Lung microvascular endothelial cell (primary cell): ENCODE measurements at regions not wholly inside any gene's neighbourhood (a gene's known extent, or its start where the extent isn't known, plus 50 kb on each side); places are given as distances from the start of the nearest gene placed in this dataset.

Experiments used
- DNase-seq, 2 donors: peaks; one replicate each; pipeline versions ENCODE4 v3.0.0 to v3.0.0-alpha.2; 2010; ENCODE audit warnings: low read depth in 2 of 2

- DNase-seq: no peak
These were observed 63.4 kb upstream of the SPTBN1 start for GRCh38 chr2:54392555-54393324.

- DNase-seq: peak in 1 of 2 donors; percentile 52
These were observed 61.7 kb upstream of the SPTBN1 start for GRCh38 chr2:54394392-54394791.

GRCh38 chr2:54396107-54396506 is 60.0 kb upstream of the SPTBN1 start:
- peak; percentile 92 to 97 for DNase-seq

GRCh38 chr2:54396798-54397197 is 59.3 kb upstream of the SPTBN1 start:
- no peak for DNase-seq

GRCh38 chr2:54397426-54397825 is 58.7 kb upstream of the SPTBN1 start:
- no peak for DNase-seq

GRCh38 chr2:54401554-54401953 is 54.6 kb upstream of the SPTBN1 start:
- DNase-seq: no peak

GRCh38 chr2:54402350-54402749 is 53.8 kb upstream of the SPTBN1 start:
- peak in 1 of 2 donors; percentile 80 for DNase-seq

- no peak for DNase-seq
These were observed 52.5 kb upstream of the SPTBN1 start for GRCh38 chr2:54403512-54404238.

- no peak for DNase-seq
These were observed 51.9 kb upstream of the SPTBN1 start for GRCh38 chr2:54404270-54404669.

- no peak for DNase-seq
These were observed 50.1 kb upstream of the SPTBN1 start for GRCh38 chr2:54406031-54406430.
